ENCODE measurements at regions not wholly inside any gene's neighbourhood (a gene's known extent, or its start where the extent isn't known, plus 50 kb on each side); places are given as distances from the start of the nearest gene placed in this dataset.

DNA sequence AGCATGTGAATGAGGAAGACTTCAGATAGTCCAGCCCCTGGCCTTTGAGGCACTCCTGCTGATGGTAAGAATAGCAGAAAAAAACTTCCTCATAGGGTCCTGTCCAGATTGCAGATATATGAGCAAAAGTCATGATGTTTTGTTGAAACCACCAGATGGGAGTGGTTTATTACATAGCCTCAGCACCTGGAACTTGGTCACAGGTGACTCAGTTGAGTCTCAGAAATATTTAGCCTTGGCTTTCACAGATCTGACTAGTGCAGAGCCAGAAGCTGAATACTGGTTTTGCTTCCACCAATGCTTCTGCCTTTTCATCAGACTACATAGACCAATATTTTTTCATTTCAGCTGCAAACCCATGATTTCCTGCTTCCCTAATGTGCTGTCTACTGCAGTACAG, 994.9 kb upstream of the SLIT2 start:
- TF ChIP-seq, protein P1, sequence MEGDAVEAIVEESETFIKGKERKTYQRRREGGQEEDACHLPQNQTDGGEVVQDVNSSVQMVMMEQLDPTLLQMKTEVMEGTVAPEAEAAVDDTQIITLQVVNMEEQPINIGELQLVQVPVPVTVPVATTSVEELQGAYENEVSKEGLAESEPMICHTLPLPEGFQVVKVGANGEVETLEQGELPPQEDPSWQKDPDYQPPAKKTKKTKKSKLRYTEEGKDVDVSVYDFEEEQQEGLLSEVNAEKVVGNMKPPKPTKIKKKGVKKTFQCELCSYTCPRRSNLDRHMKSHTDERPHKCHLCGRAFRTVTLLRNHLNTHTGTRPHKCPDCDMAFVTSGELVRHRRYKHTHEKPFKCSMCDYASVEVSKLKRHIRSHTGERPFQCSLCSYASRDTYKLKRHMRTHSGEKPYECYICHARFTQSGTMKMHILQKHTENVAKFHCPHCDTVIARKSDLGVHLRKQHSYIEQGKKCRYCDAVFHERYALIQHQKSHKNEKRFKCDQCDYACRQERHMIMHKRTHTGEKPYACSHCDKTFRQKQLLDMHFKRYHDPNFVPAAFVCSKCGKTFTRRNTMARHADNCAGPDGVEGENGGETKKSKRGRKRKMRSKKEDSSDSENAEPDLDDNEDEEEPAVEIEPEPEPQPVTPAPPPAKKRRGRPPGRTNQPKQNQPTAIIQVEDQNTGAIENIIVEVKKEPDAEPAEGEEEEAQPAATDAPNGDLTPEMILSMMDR (IDR thresholded peaks at IDR 0.05; ENCODE audit: extremely low read depth, missing control alignments): no peak
- no peak for DNase-seq (ENCODE audit: low spot score)

DNA sequence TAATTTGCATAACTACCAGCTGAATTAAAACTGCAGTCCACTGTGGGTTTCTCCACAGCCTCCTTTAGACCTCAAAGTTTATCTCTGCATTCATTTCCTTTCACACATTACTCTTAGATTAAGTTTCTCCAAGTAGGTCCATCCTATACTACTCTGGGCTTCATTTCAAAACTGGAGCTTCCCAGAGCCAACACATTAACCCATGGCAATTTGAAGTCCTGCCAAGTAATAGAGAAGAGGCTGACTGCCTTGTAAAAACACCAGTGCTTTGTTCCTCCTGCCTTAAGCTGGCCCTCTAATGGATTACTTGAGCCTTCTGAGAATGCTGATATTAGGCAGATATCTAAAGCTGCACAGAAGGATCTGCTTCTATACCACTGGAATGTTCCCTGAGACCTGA, 997.2 kb upstream of the SLIT2 start:
- TF ChIP-seq, protein P1 (IDR thresholded peaks at IDR 0.05; ENCODE audit: extremely low read depth, missing control alignments): no peak
- DNase-seq (ENCODE audit: low spot score): no peak

DNA sequence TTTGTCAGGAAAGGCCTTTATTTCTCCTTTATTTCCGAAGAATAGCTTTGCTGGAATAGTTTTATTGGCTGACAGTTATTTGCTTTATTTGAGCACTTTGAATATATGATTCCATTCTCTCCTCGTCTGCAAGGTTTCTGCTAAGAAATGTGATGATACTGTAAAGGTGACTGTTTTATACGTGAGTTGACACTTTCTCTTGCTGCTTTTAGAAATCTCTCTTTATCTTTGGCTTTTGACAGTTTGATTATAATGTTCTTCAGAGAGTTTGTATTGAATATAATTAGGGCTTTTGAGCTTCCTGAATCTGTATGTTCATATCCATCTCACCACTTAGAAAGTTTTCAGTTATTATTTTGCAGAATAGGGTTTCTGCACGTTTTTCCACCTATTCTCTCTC, 1003.7 kb upstream of the SLIT2 start:
- no peak for DNase-seq (ENCODE audit: low spot score)
- TF ChIP-seq, protein P1 (IDR thresholded peaks at IDR 0.05; ENCODE audit: extremely low read depth, missing control alignments): no peak

DNA sequence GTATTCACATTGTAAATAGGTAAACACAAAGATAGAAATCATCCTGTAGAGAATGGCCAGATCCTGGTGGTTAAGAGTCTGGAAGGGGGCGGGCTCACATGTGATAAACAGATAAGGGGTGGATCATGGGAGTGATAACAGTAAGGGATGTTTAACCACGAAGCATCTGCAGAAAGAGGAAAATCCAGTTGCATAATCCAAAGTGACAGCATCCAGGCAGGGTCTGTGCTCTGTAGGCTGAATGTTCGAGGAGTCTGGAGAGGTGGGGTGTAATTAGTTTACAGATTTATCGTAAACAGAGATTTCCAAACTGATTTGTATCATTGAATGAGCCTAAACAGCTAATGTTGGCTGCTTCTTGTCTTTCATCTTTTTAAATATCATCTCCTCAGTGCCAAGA, 1009.8 kb upstream of the SLIT2 start:
- DNase-seq (ENCODE audit: low spot score): no peak
- TF ChIP-seq, protein P1 (IDR thresholded peaks at IDR 0.05; ENCODE audit: extremely low read depth, missing control alignments): no peak

DNA sequence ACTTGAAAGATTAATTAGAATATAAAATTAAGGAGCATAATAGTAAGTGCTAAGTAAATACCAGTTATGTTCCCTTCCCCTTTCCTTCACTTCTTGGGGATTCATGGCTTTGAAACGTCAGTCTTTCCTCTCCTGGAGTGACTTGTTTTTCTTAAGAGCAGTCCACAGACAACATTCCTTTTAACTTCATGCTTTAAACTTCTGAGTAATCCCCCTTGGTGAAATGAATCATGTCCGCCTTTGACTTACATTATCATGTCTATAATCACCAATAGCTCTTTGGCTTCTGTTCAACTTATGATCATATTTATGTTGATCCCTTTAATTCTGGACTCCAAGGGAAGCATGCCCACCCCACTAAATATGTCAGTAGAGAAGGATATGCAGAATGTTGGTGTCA, 1012.1 kb upstream of the SLIT2 start:
- TF ChIP-seq, protein P1 (IDR thresholded peaks at IDR 0.05; ENCODE audit: extremely low read depth, missing control alignments): no peak
- no peak for DNase-seq (ENCODE audit: low spot score)

DNA sequence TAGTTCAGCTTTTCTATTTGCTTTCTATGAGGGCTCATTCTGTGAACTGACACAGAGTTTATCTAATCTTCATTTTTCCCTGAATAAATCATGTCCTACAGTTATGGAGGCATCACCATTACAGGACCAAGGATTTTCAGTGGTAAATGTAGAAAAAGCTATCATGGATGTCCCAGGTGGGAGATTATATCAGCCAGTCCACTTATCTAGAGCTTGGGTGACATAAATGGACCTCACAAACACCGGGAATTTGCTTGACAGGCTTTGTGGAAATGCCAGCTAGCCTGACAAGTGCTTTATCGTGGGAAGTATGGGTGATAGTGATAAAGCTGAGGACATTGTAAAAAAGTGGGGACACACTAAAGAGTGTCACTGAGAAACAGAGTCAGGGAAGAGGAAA, 1015.2 kb upstream of the SLIT2 start:
- TF ChIP-seq, protein P1 (IDR thresholded peaks at IDR 0.05; ENCODE audit: extremely low read depth, missing control alignments): no peak
- DNase-seq (ENCODE audit: low spot score): no peak

DNA sequence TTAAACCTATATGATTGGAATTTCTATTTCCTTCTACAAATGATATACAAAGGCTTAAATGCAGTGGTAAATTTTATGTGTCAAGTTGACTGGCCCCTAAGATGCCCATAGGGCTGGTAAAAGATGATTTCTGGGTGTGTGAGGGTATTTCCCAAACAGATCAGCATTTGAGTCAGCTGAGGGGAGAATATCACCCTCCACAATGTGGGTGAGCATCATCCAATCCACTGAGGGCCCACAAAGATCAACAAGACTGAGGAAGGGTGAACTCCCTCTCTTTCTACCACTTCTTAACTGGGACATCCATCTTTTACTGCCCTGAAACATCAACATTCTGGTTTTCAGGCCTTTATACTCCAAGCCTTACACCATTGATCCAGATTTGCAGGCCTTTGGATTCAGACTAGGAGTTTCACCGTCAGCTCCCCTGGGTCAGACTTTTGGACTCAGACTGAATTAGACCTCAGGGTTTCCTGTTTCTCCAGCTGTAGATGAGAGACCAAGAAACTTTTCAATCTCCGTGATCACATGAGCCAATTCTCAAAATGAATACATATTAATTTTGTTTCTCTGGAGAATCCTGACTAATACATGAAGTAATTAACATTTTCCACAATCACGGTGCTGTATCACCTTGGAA, 1020.7 kb upstream of the SLIT2 start:
- DNase-seq (ENCODE audit: low spot score): no peak
- TF ChIP-seq, protein P1 (IDR thresholded peaks at IDR 0.05; ENCODE audit: extremely low read depth, missing control alignments): no peak
